ENCODE measurements at regions not wholly inside any gene's neighbourhood (a gene's known extent, or its start where the extent isn't known, plus 50 kb on each side); places are given as distances from the start of the nearest gene placed in this dataset.

DNA sequence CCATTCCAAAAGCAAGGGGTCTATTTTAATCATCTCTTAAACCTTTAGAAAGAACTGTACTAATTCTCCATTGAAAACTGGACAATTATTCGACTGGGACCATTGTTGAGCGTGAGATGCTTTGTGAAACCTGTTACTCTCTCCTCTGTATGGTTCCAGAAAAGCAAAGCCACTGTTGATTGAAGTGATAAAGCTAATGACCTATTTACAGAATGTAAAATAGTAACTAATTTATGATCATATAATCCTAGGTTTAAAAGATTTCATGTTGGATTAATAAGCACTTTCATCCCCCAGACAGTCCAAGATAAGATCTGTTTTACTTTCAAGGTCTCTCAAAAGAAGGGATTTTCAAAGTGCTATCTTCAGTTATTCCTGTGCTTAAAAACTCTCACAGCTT is 614.5 kb downstream of the TMA16 start:
- intact Hi-C loops (cut with DNase I), result no loop called here
- H3K9me3 ChIP-seq, result peaks cover 0 to 4% (median 0%) of the 10 kb centered on the region in 12 donors
- H3K4me1 ChIP-seq, result no peaks in the 10 kb centered on the region
- DNase-seq, result no peak
- TF ChIP-seq POLR2A (IDR thresholded peaks at IDR 0.05) (no peak), CTCF (IDR thresholded peaks at IDR 0.05) (no peak)
- H3K36me3 ChIP-seq, result no peaks in the 10 kb centered on the region
- H3K27me3 ChIP-seq, result no peaks in the 10 kb centered on the region
- no peak overlapping the region for H3K27ac ChIP-seq
- WGBS, 4 donors, result 76 to 82% (median 80%) methylated on average over 2 of the region's 2 CpGs
- ATAC-seq, result no peak
- no peak overlapping the region for H3K4me3 ChIP-seq

- ATAC-seq (no peak), DNase-seq (no peak)
- intact Hi-C loops (cut with DNase I), result no loop called here
- Histone ChIP-seq H3K9me3 (peaks cover 0 to 4% (median 0%) of the 10 kb centered on the region in 12 donors), H3K36me3 (no peaks in the 10 kb centered on the region), H3K4me3 (no peak overlapping the region), H3K27ac (no peak overlapping the region), H3K4me1 (no peaks in the 10 kb centered on the region), H3K27me3 (no peaks in the 10 kb centered on the region)
- TF ChIP-seq POLR2A (IDR thresholded peaks at IDR 0.05) (no peak), CTCF (IDR thresholded peaks at IDR 0.05) (no peak)
- WGBS, 4 donors, result 54 to 64% (median 60%) methylated on average over 4 of the region's 4 CpGs
Measured at GRCh38 chr4:164109503-164109902, 615.0 kb downstream of the TMA16 start.

DNA sequence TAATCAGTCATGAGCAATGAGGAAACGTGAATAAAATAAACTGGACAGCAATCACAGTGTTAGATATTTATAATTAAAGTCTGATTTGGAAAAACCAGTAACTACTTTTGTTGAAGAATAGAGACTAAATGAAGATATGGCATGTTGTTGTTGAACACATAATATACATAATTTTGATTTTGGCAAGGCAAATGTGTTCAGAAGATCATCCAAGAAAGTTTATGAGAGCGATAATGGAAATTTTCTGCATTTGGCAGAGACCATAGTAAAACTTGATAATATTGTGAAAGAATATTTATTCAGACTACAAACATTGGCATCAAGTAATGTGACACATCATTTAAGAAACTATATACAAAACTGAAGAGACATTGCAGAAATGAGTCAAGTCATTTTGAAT is 620.7 kb downstream of the TMA16 start:
- DNase-seq, result no peak
- no peaks in the 10 kb centered on the region for H3K9me3 ChIP-seq
- H3K4me1 ChIP-seq, result no peaks in the 10 kb centered on the region
- H3K27me3 ChIP-seq, result no peaks in the 10 kb centered on the region
- H3K4me3 ChIP-seq, result no peak overlapping the region
- intact Hi-C loops (cut with DNase I), result no loop called here
- no peak for ATAC-seq
- WGBS, 4 donors, result 58 to 64% (median 62%) methylated on average over 2 of the region's 2 CpGs
- H3K27ac ChIP-seq, result no peak overlapping the region
- TF ChIP-seq CTCF (IDR thresholded peaks at IDR 0.05), result no peak
- TF ChIP-seq POLR2A (IDR thresholded peaks at IDR 0.05), result no peak
- H3K36me3 ChIP-seq, result no peaks in the 10 kb centered on the region

DNA sequence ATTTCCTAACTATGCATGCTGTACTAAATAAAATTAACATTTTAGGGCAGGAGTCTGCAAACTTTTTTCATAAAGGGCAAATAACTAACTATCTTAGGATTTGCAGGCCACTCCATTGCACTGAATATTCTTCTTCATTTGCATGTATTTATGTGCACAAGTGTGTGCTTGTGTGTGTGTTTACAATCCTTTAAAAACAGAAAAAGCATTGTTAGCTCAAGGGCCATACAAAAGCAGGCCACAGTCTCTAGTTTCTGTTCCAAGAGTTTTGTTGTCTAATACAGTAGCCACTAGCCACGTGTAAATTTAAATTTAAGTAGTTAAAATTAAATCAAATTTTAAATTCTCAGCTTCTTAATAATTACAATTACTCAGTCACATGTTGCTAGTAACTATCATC is 621.8 kb downstream of the TMA16 start:
- DNase-seq (no peak), ATAC-seq (no peak)
- Histone ChIP-seq H3K27ac (no peak overlapping the region), H3K4me1 (no peaks in the 10 kb centered on the region), H3K9me3 (no peaks in the 10 kb centered on the region), H3K27me3 (no peaks in the 10 kb centered on the region), H3K36me3 (no peaks in the 10 kb centered on the region), H3K4me3 (no peak overlapping the region)
- TF ChIP-seq POLR2A (IDR thresholded peaks at IDR 0.05), result no peak
- TF ChIP-seq CTCF (IDR thresholded peaks at IDR 0.05), result no peak
- WGBS, 4 donors, result 41 to 66% (median 49%) methylated on average over 1 of the region's 1 CpG
- intact Hi-C loops (cut with DNase I), result no loop called here

All from heart left ventricle (tissue), 16 donors.